ENCODE measurements at regions not wholly inside any gene's neighbourhood (a gene's known extent, or its start where the extent isn't known, plus 50 kb on each side); places are given as distances from the start of the nearest gene placed in this dataset.
A peak's percentile ranks its signal among the peaks of the same experiment; 100 is the strongest.

DNA sequence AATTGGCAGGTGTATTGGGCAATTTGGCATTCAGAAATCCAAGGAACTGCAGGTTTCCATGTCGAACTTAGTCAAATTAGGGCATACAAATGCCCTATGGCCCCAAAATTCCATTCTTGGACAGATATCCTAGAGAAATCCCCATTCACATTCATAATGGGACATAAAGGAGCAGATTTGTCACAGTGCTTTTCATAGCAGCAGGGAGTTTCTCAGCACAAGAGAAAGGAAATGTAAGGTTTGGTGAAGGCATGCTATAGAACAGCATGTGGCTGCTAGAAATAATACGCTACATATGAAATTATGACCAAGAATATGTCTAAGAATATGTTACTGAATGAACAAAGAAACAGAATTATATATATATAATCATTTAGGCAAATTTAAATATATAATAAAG is 437.5 kb upstream of the BOD1L1 start:
- DNase-seq = no peak

DNA sequence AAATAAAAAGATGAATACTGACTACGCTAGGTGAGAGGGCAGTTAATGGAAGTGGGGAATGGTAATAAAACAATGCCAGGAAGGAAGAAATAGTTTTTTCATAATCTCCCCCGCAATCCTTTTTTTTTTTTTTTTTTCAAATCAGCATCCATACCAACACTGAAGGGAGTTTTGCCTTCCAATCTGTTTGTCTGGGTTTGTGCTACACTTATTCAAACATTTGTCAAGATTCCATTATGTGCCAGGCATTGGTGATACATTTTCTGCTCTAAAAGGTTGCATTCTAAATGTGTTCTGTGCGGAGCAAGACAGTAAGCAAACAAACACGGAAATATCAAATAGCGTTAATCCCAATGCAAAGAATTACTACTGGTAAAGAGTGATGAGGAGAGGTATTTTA is 437.9 kb upstream of the BOD1L1 start:
- DNase-seq = no peak

DNA sequence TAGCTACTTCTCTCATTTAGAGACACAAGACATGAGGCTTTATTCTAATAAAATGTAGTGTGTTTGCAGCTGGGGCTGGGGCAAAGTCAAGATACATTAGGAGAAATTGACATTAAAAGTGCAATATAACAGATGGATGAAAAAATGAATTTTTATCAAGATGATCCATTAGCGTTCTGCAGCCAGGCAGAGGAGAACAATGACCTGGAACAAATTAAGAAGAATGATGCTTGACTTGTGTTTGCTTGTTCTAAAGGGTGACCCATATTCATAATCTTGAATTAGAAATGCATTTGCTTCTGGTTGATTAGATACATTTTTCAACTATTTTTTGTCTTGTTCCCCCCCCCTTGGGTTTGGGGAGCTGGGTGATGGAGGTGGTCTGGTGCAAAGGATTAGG is 439.5 kb upstream of the BOD1L1 start:
- DNase-seq = no peak

DNA sequence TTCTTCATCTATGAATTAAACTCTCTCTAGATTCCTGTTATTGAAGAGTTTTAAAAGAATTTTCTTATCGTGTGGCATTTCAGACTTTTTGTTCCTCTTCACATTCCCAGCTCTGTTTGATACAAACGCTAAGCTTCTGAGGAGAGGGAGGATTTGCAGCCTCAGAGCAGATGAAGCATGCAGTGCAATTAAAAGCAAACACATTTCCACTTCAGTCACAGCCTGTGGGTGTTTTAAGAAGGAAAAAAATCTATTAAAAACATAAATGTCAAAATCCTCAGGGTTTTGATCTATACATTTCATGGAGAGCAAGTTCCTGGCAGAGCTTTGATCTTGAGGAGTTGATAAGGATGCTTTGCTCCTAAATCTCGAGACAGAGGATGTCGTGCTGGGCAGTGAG is 442.4 kb upstream of the BOD1L1 start:
- no peak for DNase-seq

DNA sequence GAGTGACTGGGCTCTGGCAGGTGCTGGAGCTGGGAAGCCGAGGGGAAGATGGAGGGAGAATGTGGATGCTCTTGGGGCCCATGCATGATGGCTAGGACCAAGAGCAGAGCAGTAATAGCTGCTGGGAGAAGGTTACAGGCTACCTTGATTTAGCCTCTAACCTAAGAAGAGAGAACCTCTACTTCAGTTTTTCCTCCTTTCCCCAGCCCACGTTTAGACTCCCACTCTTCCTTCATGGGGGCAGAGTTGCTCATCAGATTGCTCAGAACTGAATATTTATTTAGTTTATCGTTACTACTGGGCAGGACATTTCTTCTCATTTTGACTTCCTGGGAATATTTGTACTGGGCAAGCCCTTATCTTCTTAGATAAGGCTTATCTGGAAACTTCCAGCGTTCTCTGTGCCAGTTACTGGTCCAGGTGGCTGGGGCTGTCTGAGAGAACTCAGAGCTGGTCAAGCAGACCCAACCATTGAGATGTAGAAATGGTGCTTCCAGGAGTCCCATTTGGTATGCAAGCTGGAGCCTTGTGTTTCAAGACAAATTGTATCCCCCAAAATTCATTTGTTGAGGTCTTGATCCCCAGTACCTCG is 442.9 kb upstream of the BOD1L1 start:
- DNase-seq = no peak

DNA sequence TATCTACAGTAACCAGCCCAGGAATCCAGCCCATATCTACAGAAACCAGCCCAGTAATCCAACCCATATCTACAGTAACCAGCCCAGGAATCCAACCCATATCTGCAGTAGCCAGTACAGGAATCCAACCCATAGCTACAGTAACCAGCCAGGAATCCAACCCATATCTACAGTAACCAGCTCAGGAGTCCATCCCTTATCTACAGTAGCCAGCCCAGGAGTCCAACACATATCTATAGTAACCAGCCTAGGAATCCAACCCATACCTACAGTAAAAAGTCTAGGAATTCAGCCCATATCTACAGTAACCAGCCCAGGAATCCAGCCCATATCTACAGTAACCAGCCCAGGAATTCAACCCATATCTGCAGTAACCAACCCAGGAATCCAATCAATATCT is 445.0 kb upstream of the BOD1L1 start:
- DNase-seq = no peak

DNA sequence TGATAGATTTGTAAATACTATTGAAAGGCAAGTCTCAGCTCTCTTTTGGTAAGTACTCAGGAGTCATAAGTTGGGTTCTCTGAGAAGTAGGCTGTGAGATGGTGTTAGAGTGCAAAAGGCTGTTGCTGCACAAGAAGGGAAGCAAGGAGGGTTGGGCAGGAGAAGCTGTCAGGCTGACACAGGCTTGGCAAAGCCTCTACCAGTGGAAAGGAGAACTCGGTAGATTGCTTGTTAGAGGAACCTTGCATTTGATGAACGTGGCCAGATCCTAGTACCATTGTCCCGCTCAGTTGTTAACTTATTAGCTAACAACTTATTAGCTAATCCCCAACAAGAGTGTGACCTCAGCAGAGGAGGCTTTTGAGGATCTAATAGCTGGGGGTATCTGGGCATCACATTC is 449.3 kb upstream of the BOD1L1 start:
- no peak for DNase-seq

DNA sequence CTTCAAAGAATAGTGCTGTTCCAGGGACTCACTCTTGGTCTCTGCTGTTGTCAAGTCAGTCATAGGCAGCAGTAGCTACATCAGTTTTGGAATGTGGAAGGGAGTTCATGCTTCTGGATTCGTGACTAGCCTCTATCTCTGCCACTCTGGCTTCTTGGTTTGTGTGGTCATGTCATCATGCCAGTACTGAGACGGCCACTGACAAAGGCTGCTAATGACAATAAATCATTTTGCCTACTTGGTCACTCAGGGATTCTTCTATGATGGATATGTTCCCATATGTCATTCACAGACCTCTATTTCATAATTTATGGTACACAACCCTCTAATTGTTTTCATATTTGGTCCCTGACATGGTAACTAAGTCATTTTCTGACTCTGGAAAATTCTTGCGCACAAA is 450.8 kb upstream of the BOD1L1 start:
- no peak for DNase-seq

DNA sequence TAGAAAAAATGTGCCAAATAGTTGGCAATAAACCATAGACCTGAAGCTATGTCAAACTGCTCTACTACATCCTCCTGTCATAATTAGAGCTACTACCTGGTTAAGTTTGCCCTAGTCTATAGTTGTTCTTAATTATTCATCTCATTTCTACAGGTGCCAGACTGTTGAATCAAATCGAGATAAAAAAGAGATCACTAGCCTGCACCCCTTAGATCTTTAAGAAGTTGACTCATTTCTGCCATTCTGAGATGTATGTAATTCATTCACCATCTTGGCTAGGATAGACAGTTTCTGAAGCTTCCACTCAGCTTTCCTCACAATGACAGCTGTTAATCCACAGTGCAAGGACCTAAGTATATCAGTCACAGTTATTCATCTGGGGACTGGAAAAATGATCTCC is 452.1 kb upstream of the BOD1L1 start:
- DNase-seq = peak in 1 of 5 experiments; percentile 1

DNA sequence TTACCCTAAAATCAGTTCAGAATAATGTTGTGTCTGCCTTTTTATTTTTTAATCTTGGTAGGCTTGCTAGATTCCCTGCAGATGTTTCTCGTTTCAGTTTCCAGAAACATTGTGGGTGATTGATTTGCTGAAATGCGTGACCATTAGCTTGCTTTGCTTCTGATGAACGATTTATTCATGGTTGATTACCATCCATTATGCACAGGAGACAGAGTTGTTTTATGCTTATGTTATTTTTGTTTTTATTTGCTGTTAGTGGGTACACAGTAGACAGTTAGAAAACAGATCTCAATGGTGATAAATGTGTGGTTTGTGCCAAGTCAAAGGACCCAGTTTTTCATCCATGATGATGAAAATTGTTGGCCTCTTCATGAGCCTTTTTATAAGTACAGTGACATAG is 455.6 kb upstream of the BOD1L1 start:
- no peak for DNase-seq

DNA sequence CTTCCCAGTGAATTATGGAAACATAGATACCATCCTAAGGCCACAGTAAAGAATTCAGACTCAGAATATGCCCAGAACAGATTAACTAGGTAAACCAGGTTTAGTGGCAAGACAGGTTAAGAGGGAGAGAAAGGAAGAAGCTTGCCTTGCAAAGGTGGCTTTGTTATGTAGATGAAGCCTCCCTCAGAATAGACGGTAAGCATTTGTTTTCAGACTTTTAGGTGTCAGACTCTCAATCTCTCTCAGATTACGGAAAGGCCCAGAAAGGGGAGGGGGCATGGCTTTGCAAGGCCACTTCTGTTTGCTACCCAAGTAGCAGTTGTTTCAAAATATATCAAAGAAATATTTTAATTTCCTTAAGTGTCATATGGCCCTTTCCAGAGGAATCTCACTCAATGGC is 457.1 kb upstream of the BOD1L1 start:
- no peak for DNase-seq

DNA sequence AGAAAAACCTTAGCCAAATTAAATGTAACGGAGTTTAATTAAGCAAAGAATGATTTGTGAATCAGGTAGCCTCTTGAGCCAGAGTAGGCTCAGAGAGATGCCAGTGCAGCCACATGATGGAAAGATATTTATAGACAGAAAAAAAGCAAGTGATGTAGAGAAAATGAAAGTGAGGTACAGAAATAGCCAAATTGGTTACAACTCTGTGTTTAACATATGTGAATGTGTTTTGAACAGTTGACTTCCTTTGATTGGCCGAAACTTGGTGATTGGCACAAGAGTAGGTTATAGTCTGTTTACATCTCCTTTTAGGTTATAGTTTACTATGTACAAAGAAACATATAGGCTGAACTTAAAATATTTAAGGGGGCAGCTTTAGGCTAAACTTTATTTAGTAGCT is 459.9 kb upstream of the BOD1L1 start:
- no peak for DNase-seq

DNA sequence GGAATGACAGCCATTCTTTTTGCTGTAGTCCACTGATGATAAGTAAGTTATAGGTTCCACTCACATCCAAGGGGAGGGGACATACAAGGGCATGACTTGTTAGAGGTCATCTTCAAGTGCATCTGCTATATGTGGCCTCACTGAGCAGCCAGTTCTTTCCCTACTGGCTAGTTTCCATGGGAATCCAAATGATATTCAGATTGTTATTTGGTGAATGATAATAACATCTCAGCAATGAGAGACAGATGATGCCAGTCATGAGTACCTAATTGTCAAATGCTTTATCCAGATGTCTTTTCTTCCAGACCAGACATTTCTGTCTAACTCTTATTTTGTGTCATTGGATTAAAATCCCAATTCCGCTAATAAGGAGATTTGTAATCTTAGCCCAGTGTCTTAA is 460.4 kb upstream of the BOD1L1 start:
- DNase-seq = no peak

DNA sequence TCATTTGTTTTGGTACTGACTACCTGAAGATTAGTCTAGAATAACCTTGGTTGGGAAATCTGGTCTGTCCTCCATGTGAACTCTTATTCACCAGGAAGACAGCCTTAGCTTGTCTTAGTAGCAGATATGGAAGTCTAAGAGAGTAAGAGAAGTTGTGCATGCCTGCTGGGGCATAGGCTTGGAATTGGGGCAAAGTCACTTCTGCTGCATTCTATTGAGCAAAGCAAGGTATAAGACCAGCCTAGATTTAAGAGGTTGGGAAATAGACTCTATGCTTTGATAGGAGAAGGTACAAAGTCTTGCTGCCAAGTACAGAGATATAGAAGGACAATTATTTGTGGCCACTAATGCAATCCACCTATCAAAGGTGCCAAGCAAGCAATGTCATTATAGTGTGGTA is 464.0 kb upstream of the BOD1L1 start:
- no peak for DNase-seq

DNA sequence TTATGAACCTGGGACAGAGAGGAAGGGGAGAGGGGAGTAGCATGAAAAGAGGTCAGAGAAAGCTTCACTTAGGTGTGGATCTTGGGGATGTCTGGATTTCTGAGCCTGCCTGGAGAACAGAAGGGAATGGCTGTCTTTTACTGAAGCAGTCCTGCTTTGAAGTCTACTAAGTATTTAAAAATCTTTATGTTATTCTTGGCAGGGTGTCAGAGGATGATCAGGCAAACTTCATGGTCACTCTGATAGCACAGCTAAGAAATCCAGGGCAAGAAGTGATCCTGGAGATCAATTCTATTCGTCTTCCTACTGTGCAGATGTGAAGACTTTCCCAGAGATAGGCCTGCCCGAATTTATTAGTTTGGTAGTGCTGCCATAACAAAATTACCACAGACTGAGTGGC is 464.4 kb upstream of the BOD1L1 start:
- DNase-seq = no peak

DNA sequence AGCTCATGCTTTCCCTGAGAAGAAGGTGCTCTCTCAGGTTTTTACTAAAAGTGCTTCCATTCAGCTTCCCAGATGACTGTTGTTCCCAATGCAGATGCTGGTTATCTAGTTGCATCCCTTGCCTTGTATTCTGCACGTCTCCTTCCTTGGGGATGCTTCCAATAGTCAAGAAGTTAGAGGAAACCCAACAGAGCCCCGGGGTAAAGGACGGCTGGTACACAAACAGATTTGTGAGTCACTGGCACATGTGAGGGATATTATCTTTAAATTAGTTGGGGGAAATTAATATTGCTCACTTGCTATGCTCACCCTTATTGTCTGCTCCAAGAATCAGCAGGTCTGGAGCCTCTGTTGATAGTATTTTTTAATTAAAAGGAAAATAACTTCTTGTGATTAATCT is 465.2 kb upstream of the BOD1L1 start:
- no peak for DNase-seq

DNA sequence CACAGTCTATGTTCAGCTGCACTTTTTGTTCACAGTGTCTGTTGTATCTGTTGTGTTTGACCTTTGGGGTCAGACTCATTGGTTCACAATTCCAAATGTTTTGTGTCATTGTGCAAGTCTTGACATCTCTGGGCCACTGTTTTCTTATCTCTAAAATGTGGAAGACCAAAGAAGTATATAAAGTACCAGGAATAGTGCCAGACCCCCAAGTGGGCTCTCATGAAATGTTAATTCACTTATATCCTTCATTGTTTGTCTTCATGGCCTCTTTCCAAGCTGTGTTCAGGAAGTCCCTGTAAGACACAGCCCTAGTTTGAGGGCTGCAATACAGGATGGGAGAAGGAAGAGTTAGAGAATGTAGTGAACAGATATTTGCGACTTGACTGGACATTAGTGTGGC is 468.3 kb upstream of the BOD1L1 start:
- DNase-seq = no peak

DNA sequence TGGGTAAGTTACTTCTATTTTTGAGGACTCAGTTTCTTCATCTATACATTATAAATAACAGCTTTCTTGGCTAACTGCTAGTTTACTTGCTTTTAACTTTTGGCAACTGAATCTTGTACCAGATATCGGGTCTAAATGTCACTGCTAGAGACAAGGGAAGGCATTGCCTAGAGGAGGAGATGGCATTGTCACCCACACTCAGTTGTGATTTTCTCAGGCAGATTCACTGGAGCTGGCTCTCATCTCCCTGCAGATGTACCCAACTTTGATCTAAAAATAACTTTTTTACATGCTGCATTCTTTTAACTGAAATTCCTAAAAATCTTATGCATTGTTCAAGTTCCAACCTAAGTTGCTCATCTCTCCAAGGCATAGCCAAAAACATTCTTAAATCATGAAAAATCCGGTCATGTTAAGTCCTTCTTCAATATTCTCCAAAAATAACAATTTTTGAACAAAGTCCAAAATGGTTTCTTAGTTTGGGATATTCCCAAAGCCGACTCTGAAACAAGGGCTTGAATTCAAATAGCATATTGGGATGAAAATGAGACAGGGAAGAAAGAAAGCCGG is 469.0 kb upstream of the BOD1L1 start:
- no peak for DNase-seq

DNA sequence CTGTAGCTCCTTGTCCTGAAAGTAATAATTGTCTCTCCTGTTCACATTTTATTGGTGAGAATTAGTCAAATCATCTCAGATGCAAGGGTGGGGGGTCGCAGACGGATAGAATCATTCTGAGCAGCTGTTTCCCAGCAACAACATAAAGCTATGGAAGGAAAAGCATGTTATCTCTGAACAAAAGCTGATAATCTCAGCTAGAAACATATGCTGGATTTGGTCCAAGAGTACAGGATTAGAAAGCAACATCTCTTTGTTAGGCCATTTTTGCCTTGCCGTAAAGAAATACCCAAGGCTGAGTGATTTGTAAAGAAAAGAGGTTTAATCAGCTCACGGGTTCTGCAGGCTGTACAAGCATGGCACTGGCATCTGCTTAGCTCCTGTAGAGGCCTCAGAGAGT is 472.8 kb upstream of the BOD1L1 start:
- DNase-seq = no peak

DNA sequence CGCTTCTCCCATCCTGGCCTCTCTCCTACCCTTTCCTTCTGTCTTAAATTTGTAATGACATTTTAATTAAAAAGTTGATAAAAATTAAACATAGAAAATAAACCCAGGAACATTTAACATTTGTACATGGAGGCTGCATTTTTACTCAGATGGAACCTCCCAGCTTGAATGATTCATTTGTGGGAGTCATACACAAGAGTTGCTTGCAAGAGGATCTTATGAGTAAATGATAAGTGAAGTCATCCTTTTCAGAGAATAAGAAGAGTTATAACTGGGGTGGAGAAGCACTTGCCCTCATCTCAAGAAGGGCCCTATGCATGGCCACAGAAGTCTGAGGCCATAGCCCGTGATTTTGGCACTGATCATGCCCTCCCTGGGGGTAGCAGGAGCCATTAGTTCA is 482.9 kb upstream of the BOD1L1 start:
- DNase-seq = no peak

DNA sequence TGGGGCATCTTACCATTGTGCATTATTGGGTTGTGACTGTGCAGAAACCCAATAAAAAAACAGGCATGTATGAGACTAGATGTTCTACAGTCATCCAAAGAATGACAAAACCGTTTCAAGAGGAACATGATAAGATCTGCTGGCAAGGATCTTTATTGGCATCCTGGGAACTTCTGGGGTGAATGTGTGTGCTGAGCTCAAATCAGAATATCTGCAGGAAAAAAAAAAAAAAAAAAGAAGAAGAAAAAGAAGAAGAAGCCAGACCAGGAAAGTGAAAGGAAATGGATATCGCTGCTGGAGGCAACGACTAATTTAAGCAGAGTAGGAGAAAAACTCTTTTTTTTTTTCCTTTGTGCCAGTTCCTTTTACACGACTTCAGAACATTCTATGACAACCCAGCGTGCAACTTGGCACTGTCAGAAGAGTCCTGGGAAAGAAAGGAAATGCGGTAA is 484.2 kb upstream of the BOD1L1 start:
- no peak for DNase-seq

DNA sequence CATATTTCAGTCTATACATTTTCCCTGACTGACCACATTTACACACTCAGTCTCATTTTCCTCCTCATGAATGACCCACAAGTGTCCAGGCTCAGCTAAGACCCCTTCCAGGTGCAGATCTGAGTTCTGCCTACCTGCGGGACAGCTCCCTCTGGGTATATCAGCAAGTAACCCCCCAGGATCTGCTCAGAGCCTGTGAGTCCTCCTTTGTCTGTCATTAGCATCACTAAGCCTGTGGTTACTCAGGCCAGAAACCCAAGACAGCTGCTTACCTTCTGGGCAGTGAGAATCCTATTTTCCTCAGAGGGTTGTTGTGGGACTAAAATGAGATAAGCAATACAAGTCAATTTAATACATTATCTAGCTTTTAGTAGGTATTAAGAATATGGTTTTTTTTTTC is 487.6 kb upstream of the BOD1L1 start:
- DNase-seq = no peak

DNA sequence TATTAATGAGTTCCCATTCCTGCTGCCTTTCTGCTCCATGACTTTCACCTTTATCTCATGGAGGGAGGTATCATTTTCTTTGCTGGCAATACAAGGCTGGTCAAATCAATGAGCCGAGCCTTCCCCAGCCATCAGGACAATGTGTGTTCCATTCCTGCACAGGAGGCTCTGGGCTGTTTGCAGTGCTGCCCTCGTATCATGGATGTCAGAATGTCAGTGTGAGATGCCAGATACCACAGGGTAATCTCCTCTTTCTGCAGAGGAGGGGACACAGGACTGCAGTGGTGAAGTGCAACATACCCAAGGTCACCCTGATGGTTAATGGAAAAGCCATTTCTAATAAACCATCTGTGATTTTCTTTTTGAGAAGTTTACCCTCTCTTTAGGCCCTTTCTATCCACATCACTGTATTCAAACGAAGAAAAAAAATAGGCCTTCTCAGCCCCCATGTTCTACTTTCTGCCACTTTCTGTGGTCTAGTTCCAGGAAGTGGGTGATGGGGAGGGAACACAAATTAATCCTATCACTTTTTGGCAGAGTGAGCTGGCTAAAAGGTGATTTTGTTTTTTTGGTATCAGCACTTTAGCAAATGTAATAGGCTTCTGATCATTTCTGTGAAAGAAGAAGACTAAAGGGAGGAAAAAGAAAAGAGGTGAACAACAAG is 490.2 kb upstream of the BOD1L1 start:
- peak in 1 of 5 experiments; percentile 3 for DNase-seq

DNA sequence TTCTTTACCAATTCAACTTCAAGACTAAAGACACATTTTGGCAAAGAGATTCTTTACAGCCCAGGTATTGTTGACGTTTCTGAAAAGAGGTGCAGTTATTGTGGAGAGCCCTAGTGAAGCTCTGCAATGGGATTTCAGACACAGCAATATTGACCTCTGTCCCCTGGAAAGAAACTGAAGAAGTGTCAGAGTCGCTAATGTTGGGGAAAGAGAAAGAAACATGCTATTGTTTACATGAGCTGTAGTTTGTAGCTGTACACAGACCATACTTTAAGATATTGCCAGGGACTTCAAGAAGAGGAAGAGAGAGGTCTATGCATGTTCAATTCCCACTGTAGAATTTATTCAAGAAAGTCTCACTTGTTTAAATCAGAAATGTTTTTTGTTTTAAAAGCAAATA is 497.3 kb upstream of the BOD1L1 start:
- DNase-seq = no peak
